Spleen (tissue), 7 donors: ENCODE measurements at regions not wholly inside any gene's neighbourhood (a gene's known extent, or its start where the extent isn't known, plus 50 kb on each side); places are given as distances from the start of the nearest gene placed in this dataset.

Source experiments
- POLR2A ChIP-seq, 3 donors: fragments of 450-650 bp; IDR thresholded peaks; one replicate each; pipeline ENCODE4 v1.5.1; 2017; ENCODE audit warnings: antibody characterized with exemption in 3 of 3, mild to moderate bottlenecking in 1 of 3
- TF ChIP-seq, protein P1 (sequence below), 11 experiments: fragments of 200-600 bp in 7 of 11; fragments of 450-650 bp in 4 of 11; sonication (generic) in 4 of 11; IDR thresholded peaks in 8 of 11; conservative IDR thresholded peaks in 3 of 11; 1 replicate in 7 of 11; 2 replicates in 4 of 11; pipeline versions ENCODE4 v1.4.0 to v1.8.0; 2016 to 2021; ENCODE audit warnings: antibody characterized with exemption in 11 of 11, inconsistent platforms in 4 of 11, mild to moderate bottlenecking in 1 of 11
- donor health status: DM: no; HTN: no; CAD: no; lungs with moderate emphysema.
- donor health status: DM: no; HTN: no; CAD: no.
- donor health status: DM: no; HTN: no; CAD: no.

DNA sequence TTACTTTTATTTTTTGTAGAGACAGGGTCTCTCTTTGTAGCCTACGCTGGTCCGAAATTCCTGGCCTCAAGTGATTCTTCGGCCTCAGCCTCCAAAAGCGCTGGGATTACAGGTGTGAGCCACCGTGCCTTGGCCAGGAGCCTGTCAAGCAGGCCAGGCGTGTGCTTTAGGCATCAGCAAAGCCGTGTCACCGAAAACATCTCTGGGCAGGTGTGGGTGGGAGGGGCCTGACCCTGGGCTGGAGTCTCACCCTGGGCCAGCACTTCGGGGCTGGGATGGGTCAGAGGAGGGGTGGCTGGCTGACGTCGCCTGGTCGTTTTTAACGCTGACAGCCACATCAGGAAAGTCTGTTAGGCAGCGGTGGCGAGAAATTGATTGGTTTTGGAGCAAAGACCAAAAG lies 80.9 kb downstream of the UNCX start:
- TF ChIP-seq, protein P1, sequence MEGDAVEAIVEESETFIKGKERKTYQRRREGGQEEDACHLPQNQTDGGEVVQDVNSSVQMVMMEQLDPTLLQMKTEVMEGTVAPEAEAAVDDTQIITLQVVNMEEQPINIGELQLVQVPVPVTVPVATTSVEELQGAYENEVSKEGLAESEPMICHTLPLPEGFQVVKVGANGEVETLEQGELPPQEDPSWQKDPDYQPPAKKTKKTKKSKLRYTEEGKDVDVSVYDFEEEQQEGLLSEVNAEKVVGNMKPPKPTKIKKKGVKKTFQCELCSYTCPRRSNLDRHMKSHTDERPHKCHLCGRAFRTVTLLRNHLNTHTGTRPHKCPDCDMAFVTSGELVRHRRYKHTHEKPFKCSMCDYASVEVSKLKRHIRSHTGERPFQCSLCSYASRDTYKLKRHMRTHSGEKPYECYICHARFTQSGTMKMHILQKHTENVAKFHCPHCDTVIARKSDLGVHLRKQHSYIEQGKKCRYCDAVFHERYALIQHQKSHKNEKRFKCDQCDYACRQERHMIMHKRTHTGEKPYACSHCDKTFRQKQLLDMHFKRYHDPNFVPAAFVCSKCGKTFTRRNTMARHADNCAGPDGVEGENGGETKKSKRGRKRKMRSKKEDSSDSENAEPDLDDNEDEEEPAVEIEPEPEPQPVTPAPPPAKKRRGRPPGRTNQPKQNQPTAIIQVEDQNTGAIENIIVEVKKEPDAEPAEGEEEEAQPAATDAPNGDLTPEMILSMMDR (IDR thresholded peaks at IDR 0.05 in 8 of 11, conservative IDR thresholded peaks at IDR 0.05 in 3 of 11) = no peak
- no peak for TF ChIP-seq POLR2A (IDR thresholded peaks at IDR 0.05)
